Stimulated activated CD4-positive, alpha-beta T cell treated with anti-CD3 and anti-CD28 coated beads, Interleukin-1b, Interleukin-23, amount 100 ng/mL, for 4 hours (primary cell): ENCODE measurements at regions not wholly inside any gene's neighbourhood (a gene's known extent, or its start where the extent isn't known, plus 50 kb on each side); places are given as distances from the start of the nearest gene placed in this dataset.

Experiments
- DNase-seq, 2 donors: peaks; one replicate each; pipeline ENCODE4 v3.0.0-alpha.2; 2020; ENCODE audit warnings: low read depth in 2 of 2

DNA sequence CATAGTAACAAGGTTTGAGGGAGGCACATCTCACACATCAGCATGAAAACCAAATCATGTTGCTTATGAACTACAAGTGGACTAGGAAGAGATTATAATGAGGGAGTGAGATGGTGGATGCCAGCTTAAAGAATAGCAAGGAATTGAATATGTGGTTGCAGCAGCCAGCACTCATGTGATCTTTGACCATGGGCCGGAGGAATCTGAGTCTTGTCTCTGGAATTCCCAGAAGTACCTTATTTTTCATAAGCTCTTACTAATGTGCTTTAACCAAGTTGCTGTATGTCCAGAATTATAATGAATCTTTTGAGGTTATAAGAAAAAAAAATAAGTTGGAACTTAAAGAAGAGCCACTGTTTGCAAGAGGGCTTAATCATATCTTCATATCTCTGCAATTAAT, 97.0 kb downstream of the DISP1 start:
- no peak for DNase-seq

DNA sequence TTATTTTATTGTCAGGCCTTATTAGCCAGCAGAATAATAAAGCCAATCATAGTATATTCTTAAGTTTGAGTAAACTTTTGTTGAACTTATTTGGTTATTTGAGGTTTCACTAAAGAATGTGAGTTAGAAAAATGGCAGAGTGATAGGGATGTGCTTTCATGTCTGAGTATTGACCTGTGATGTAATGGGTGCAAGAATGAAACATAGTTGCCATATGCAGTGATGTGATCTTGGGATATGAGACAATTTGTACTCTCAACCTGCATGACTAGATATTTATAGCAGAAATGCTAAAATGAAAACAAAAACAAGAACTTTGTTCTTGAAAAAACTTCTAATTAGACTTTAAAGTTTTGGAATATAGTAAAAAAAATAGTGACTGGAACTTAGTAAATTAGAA, 97.9 kb downstream of the DISP1 start:
- no peak for DNase-seq

DNA sequence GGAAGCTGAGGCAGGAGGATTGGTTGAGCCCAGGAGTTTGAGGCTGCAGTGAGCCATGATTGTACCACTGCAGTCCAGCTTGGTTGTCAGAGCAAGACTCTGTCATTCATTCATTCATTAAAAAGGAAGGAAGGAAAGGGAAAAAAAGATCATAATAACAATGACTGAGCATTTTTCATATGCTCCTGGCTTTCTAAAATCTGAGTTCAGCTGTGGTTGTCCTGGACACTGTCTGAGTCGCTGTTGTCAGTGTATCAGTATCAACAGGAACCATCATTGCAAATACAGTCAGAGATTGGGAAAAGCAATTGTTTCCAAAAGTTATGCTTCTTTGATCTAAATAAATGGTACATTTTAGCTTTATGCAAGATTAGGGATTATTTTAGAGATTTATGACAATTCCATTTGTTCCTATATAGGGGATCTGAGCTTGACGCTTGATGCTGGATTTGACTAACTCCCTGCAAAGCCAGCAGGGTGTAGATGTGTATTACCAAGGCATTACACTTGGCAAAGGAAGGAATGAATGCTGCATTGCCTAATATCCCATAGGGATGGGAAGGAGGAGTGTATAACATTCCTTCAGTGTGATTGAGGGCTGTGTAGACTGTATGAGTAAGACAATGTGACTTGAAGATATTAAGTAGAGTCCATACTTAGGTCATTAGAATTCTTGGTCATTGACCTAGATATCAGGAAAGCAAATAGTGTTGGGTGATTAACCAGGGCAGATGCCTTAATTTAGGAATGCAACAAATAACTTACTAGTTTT, 100.2 kb downstream of the DISP1 start:
- DNase-seq: no peak

DNA sequence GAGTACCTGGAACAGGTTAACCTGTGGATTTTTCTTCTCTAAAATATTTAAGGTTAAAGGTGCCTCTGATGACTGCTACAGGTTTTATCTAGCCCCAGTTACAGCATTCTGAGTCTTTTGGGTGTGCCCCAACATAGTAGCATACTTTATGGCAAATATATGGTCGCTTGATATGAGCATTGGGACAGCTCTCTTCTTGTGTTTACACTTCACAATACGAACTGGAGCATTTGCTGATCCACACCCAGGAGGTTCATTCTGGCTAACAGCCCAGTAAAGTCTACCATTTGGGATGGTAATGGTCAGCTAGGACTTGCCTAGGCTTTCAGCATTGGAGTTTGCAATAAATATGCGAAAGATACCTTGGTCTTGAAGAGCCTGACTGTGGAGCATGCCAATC, 101.3 kb downstream of the DISP1 start:
- no peak for DNase-seq

DNA sequence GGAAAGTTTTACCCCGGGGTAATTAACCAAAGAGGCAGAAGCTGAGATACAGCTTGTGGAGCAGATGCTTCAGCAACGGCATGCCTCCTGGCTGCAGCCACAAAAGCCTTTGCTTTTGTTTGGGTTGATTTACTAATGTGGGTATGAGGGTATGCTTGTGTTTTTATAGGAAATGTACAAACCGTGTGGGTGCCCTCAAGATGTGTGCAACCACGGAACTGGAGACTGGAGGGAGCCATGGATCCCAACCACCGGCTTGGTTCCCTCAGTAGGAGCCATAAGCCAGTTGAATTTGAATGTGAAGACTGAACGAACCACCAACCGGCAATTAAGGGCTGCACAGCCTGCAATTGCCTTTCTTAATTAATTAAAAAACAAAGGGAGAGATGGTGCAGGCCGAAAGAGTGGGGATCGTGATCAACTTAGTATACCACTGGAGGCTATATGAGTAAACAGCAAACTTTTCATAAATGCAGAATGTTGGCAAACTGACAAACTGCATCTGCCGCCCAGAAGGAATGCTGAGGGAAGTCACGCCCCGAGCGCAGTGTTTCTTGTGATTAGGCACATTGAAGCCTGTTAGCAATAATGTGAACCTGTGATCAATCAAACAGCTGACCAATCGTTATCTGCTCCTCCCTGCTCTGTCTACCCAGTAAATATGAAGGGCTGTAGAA, 104.1 kb downstream of the DISP1 start:
- DNase-seq: no peak

DNA sequence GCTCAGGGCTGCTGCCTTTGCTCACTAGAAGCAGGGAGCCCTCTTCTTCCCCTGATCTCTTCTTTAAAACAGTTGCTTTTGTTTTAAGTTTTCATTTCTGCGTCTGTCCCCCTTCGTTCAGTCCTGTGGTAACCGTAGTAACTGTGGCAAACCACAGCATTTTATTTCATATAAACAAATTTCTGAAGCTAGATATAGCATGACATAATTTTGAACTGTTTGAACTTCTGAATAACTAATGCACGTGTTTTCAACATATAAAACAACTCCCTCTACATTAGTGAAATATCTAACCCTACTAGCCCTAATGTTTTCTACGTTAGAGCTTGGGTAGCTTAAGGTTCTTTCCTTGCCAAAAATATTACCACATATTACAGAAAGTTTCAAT, 104.6 kb downstream of the DISP1 start:
- DNase-seq: no peak

DNA sequence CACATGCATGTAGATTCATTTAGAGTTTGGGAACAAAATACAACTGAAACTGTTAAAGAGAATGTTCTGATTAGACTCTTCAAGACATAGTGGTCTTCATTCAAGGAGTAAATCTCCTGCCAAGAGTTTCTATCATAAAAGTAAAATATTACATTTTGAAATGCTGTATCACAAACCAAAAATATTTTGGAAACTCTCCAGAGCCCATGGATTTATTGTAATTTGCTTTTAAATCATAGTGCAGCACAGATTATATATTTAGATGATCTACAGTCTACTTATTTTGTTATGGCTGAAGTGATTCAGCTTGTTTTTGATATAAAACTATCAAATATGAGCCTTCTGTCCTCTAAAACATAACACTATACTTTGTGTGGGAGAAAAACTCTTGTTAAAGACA, 105.3 kb downstream of the DISP1 start:
- no peak for DNase-seq

DNA sequence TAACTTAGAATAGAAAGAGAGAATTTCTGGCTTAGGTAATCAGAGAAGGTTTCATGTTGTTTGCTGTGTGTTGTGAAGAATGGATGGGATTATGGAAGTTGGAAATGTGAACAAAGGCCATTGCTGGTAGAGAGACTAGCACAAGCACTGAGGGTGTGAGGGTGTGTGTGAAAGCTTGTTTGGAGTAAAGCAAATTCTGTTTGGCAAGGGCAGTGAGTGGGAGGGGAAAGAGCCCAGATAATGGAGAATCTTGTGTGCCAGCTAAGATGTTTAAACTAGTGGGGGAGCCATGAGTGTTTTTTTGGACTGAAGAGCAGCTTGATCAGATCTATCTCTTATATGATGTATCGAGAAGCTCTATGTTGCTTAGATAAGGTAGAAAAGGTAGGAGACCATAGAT, 107.1 kb downstream of the DISP1 start:
- DNase-seq: no peak

DNA sequence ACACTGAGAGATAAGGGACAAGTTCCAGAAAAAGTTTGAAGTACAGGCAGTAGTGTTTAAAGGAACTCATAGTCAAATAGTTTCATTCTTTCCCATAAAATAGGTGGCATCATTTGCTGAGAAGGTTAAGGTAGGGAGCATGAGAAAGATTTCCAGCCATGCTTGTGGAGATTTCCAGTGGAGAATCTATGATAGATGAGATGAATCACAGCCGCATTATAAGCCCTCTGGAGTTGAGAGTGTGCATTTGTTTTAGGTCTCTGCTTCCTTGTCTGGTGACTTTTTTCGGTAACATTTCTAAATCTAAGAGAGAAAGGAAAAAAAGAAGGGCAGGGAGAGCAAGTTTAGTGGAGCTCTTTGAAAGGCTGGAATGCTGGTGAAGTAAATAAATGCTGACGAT, 108.7 kb downstream of the DISP1 start:
- DNase-seq: no peak

DNA sequence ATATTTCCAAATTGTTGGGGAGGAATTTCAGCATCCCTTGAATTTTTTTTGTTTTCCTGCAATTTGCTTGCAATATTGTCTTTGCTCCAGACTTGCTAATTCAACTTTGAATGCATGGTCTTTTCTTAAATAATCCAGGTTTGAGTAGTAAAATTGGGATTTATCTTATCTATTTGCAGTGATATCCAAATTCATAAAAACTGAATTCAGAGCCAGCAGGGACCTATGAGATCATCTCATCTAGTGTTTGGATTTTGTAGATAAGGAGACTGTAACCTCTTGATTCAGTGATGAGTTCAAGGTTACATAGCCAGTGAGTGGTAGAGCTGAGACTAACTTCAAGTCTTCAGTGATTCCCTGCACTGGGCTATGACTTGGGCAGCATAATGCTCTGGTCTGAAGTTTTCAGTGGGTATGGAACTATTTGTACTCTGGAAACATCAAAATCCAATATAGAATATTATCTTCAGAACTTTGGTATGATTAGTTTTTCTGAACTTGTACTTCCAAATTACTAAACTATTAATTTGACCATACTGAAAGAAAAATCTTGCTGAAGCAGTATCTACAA, 109.4 kb downstream of the DISP1 start:
- no peak for DNase-seq

DNA sequence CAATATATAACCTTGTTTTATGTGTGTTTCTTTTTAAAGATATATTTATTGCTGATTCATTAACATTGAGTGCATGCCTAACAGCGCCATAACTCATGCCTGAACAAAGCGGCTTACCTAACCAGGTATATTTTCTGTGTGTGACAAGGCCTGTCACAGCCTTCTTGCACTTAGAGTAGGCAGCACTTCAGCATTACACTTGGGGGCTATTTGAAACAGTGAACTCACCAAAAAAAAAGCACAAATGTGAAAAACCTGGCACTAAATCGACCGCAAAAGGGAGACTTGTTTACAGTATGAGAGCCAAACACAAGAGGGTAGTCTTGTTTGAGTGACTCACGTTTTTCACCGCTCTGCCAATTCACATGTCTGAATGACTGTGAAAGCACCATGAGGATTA, 111.7 kb downstream of the DISP1 start:
- no peak for DNase-seq

DNA sequence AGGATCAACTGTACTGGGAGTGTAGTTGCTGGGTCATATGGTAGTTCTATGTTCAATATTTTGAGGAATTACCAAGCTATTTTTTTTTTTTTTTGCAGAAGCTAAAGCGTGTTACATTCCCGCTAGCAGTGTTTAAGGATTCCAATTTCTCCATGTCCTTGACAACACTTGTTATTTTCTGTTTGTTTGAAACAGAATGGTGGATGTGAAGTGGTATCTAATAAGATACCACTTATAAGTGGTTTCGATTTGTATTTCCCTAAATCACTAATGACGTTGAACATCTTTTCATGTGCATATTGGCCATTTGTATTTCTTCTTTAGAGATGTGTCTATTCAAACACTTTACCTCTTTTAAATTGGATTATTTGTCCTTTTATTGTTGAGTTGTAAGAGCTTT, 112.2 kb downstream of the DISP1 start:
- DNase-seq: no peak

DNA sequence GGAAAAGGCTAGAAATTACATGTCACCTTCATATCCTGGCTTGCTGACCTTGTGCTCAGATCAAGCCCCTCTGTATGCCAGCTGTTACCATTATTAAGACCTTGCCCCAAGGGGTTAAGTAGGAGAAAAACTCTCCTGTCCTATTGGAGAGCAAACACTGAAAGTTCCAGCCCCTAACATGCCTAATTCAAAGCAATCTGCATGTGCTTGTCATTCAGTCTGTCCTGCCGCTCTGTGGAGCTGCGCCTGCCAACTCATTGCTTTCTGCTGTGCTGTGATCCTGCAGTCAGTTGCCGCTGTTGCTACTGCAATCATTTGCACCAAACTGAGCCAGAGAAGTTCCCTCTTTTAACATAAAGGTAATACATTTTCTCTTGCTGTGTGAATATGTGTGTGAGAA, 113.4 kb downstream of the DISP1 start:
- DNase-seq: no peak

DNA sequence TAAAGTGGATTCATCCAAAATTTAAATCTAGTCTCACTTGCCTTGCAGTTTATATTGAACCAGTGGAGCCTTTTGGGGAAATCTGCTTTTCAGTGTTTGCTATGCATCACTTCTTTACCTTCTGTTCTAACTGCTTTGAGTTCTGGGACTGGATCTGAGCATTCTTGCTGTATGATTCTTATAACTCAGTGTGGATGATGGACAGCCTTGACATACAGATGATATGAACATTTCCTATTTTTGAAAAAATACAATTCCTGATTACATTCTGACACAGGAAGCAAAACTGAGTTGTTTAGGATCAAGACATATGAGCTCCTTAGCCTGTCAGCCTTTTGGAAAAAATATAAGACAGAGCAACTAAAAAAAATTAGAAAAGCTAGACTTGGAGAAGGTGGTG, 115.2 kb downstream of the DISP1 start:
- no peak for DNase-seq

DNA sequence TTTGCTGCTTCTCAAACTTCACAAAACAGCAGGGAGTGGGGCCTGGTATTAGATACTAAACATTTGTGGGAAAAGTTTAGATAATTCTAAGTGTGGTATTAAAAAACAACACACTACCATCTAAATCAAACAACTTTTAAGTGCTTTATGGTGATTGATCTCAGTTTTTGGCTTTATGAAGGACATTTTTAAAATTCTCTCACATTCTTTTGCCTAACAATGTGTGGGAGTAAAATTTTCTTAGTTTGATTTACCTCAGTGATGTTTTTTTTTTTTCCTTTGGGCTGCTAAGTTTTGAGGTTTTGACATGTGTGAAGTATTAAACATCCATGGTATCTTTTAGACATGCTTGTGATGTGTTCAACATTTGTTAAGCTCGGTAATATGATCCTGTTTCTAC, 116.2 kb downstream of the DISP1 start:
- DNase-seq: no peak

DNA sequence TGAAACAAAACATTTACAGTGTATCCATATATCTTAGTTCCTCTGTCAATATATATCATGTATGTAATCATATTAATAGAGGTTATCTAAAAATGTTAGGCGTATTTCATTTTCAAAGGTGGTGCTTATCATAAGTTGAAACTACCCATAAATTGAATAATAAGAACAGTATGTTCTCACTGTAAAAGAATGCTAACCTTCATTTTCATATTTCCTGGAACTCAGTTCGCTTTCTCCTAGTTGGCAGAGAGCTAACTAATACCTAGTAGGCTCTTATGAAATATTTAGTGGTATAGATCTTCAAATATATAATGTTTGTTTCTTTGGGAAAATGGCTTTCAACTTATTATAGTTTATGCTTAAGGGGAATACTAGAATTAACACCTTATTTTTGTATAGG, 118.4 kb downstream of the DISP1 start:
- DNase-seq: no peak

DNA sequence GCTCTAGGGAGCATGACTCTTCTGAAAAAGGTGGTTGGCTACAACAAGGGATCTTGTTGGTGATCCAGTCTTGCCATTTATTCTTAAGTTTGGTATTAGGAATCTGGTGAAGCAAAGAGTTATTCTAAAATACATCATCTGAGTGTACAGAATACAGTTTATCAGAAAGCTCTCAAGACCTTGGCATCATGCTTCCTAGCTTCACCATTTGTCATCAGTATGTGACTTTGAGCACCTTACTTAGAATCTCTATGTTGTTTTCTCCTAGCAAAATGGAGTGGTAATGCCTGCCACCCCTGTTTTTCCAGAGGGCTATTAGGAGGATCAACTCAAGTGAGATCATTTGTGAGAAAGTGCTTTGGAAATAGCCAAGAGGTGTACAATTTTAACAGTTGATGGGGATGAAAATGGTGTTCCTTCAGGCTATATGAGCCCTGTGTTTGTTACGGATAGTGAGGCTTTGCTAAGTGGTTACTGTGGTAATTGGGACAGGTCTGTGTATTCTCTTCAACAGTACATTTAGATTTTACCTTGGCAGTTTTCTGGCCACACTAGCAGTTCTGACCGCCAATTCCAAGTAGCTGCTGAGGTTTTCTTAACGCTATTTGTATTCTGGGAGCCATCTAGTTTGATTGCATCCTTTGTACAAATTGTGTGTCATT, 120.5 kb downstream of the DISP1 start:
- no peak for DNase-seq

DNA sequence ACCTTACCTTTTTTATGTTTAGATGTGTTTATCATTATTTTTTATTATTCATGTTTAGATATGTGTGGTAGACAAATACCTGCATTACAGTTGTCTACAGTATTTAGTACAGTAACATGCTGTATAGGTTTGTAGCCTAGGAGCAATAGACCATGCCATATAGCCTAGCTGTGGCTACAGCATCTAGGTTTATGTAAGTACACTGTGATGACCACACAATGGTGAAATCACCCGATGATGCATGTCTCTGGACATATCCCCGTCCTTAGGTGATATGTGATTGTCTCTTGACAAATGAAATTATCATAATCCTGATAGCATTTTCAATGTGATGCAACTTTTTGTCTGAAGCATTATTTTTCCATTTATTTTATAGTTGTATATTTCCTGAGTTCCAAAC, 121.2 kb downstream of the DISP1 start:
- DNase-seq: no peak

DNA sequence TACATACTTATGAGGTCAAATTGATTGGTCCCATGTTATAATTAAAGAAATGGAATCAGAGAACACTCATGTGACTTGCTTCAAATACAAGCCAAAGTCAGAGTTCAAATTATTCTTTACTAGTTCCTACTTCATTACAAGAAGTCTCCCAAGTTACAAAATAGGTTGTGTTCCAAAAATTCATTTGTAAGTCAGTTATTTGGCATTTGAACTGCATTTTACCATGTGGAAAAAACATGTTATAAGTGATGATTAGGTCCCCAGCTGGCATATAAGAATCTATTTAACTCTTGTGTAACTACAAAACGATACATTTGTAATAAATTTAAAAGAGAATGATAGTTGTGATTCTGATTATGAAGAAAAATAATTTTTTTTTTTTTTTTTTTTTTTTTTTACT, 124.1 kb downstream of the DISP1 start:
- DNase-seq: no peak

DNA sequence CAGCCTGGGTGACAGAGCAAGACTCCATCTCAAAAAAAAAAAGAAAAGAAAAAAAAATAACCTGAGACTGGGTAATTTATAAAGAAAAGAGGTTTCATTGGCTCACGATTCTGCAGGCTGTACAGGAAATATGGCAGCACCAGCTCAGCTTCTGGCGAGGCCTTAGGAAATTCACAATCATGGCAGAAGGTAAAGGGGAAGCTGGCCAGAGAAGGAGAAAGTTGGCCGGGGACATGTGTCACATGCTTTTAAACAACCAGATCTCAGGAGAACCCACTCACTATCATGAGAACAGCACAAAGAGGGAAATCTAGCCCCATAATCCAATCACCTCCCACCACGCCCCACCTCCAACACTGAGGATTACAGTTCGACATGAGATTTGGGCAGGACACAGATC, 125.3 kb downstream of the DISP1 start:
- no peak for DNase-seq

DNA sequence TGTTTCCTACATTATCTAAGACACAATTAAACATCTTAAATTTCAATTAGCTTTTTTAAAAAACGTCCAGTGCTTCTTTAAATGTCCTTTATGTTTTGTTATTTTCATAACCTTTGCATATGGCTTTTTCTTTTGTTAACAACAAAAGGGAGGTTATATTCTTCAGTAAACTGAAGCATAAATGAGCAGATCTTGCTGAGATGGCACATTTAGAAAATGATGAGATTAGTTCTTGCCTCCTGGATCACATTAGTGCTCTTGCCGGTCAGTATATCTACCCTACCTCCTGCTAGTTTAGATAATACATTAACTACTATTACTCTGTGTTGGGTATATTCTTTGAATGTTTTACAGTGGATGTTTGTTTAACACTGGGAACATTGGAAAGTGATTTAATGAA, 126.1 kb downstream of the DISP1 start:
- DNase-seq: no peak

DNA sequence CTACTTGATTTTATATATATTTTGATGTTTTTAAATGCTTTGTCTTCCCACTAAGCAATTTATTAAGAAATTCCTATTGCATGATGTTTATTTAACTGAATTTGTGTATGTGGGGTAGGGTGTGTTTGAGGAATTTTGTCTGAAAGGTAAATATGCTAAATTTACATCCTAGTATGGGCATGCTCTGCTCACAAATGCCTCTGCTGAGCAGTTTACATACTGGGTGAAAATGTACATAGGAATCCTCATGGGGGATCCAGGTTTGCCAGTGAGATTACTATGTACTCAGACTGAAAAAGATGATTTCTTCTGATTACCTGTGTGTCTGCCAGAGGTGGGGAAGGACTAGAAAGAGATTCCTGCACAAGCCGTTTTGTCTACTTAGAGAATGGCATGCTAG, 126.6 kb downstream of the DISP1 start:
- no peak for DNase-seq

DNA sequence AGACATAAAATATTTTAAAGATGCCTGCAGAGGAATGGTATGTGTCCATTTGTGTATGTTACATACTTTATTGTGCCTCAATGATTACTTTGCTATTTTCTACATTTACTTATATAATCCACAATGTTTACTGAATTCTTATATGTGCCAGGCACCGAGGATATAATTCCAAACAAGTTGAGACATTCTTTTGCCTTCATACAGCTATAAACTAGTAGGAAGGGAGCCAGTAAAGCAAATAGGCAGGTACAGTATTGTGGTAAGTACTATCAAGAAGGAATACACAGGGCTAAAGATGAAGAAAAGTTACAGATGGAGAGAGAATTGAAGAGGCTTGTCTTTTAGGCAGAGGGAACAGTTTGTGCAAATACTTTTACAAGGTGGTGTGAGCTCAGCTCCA, 131.6 kb downstream of the DISP1 start:
- DNase-seq: no peak
